ENCODE measurements at regions not wholly inside any gene's neighbourhood (a gene's known extent, or its start where the extent isn't known, plus 50 kb on each side); places are given as distances from the start of the nearest gene placed in this dataset.
A peak's percentile ranks its signal among the peaks of the same experiment; 100 is the strongest.

DNA sequence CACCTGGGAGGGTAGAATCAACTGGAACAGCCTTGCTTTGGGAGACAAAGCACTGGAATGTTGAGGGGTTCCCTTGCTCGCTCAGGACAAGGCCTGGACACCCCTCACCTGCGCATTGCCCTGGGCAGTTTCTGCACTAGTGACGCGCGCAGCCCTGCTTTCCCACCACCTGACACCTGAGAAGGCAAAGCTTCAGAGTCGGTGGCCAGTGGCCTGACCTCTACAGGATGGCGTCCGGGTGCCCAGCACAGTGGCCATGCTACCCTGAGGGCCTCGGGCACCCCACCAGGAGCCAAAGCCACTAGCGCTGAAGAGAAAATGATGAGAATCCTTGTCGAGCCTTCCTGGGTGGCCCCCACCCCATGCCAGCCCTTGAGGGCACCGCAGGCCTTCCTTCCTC lies 161.3 kb downstream of the OLFM1 start:
- H3K9me3 ChIP-seq (ENCODE audit: control insufficient read depth, low read length) = no peaks in the 10 kb centered on the region
- H3K36me3 ChIP-seq (ENCODE audit: control insufficient read depth, insufficient read depth, low read length) = no peaks in the 10 kb centered on the region
- H3K4me3 ChIP-seq (ENCODE audit: extremely low read depth, insufficient read depth, low read length, poor library complexity, severe bottlenecking) = no peak overlapping the region
- H3K27ac ChIP-seq (ENCODE audit: low read depth, low read length, severe bottlenecking) = no peak overlapping the region
- WGBS, 2 experiments (ENCODE audit: insufficient coverage in 2 of 2) = 93 to 99% methylated on average over 7 to 12 of the region's 12 CpGs
- peaks cover 13% of the 10 kb centered on the region for H3K4me1 ChIP-seq (ENCODE audit: control insufficient read depth, insufficient read depth, low read length, poor library complexity, severe bottlenecking)

- no peak overlapping the region for H3K4me3 ChIP-seq (ENCODE audit: extremely low read depth, insufficient read depth, low read length, poor library complexity, severe bottlenecking)
- H3K9me3 ChIP-seq (ENCODE audit: control insufficient read depth, low read length) = no peaks in the 10 kb centered on the region
- H3K4me1 ChIP-seq (ENCODE audit: control insufficient read depth, insufficient read depth, low read length, poor library complexity, severe bottlenecking) = peaks cover 13% of the 10 kb centered on the region
- H3K27ac ChIP-seq (ENCODE audit: low read depth, low read length, severe bottlenecking) = no peak overlapping the region
- no peaks in the 10 kb centered on the region for H3K36me3 ChIP-seq (ENCODE audit: control insufficient read depth, insufficient read depth, low read length)
- 87 to 91% methylated on average over 7 to 9 of the region's 9 CpGs for WGBS, 2 experiments (ENCODE audit: insufficient coverage in 2 of 2)
Measured at GRCh38 chr9:135249191-135249590, 161.7 kb downstream of the OLFM1 start.

GRCh38 chr9:135249711-135250110 lies 162.2 kb downstream of the OLFM1 start:
- Histone ChIP-seq H3K4me3 (ENCODE audit: extremely low read depth, insufficient read depth, low read length, poor library complexity, severe bottlenecking) (no peak overlapping the region), H3K36me3 (ENCODE audit: control insufficient read depth, insufficient read depth, low read length) (no peaks in the 10 kb centered on the region), H3K27ac (ENCODE audit: low read depth, low read length, severe bottlenecking) (no peak overlapping the region), H3K9me3 (ENCODE audit: control insufficient read depth, low read length) (no peaks in the 10 kb centered on the region), H3K4me1 (ENCODE audit: control insufficient read depth, insufficient read depth, low read length, poor library complexity, severe bottlenecking) (peaks cover 13% of the 10 kb centered on the region)
- 86 to 98% methylated on average over 4 to 7 of the region's 8 CpGs for WGBS, 2 experiments (ENCODE audit: insufficient coverage in 2 of 2)

GRCh38 chr9:135251331-135251761 lies 163.9 kb downstream of the OLFM1 start:
- Histone ChIP-seq H3K36me3 (ENCODE audit: control insufficient read depth, insufficient read depth, low read length) (no peaks in the 10 kb centered on the region), H3K4me3 (ENCODE audit: extremely low read depth, insufficient read depth, low read length, poor library complexity, severe bottlenecking) (no peak overlapping the region), H3K9me3 (ENCODE audit: control insufficient read depth, low read length) (no peaks in the 10 kb centered on the region), H3K27ac (ENCODE audit: low read depth, low read length, severe bottlenecking) (no peak overlapping the region), H3K4me1 (ENCODE audit: control insufficient read depth, insufficient read depth, low read length, poor library complexity, severe bottlenecking) (peaks cover 13% of the 10 kb centered on the region)
- 80 to 92% methylated on average over 6 of the region's 6 CpGs for WGBS, 2 experiments (ENCODE audit: insufficient coverage in 2 of 2)

- WGBS, 2 experiments (ENCODE audit: insufficient coverage in 2 of 2) = 94 to 95% methylated on average over 28 to 30 of the region's 30 CpGs
- Histone ChIP-seq H3K9me3 (ENCODE audit: control insufficient read depth, low read length) (no peaks in the 10 kb centered on the region), H3K27ac (ENCODE audit: low read depth, low read length, severe bottlenecking) (no peak overlapping the region), H3K4me3 (ENCODE audit: extremely low read depth, insufficient read depth, low read length, poor library complexity, severe bottlenecking) (no peak overlapping the region), H3K4me1 (ENCODE audit: control insufficient read depth, insufficient read depth, low read length, poor library complexity, severe bottlenecking) (peaks cover 13% of the 10 kb centered on the region), H3K36me3 (ENCODE audit: control insufficient read depth, insufficient read depth, low read length) (no peaks in the 10 kb centered on the region)
Measured at GRCh38 chr9:135251996-135252760, 164.7 kb downstream of the OLFM1 start.

DNA sequence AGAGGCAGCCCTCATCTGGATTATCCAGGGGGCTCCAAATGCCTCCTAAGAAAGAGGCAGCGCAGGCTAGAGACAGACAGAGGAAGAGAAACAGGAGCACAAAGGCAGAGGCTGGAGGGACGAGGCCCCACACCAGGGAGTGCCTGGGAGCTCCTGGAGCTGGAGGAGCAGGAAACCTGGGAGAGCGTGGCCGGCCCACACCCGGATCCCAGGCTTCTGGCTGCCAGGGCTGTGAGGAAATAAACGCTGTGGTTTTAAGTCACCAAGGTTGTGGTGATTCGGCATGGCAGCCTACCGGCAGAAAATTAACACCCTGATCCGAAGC lies 165.5 kb downstream of the OLFM1 start:
- peaks cover 13% of the 10 kb centered on the region for H3K4me1 ChIP-seq (ENCODE audit: control insufficient read depth, insufficient read depth, low read length, poor library complexity, severe bottlenecking)
- peak overlapping the region; percentile 57 for H3K27ac ChIP-seq (ENCODE audit: low read depth, low read length, severe bottlenecking)

DNA sequence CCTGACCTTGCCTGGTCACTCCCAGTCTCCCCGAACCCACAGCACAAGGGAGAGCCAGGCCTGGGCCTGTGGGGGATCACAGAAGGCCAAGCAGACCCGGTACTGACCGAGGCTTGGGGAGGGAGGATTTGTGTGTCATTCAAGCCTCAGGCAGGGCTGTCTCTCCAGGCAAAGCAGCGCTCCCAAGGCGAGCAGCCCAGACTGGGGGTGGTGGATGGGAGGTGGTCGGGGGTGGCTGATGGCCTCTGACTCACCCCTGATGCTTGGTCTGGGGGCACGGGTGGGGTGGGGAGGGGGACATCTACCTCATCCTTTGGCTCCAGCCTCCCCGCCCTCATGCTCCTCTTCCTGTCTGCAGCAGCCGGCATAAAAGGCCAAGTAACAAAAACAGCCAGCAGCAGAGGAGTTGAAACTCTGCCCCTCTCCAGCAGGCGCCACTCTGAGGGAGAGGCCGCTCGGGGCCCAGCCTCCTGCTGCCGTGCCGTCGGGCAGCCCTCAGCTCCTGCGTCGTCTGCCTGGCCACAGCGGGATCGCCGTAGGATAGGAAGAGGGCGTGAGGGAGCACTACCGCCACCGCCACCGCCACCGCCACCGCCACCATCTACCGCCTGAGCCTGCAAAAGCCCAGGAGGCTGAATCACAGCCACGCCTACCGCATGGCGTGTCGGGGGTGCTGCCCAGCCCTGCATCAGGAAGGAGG lies 166.0 kb downstream of the OLFM1 start:
- WGBS, 2 experiments (ENCODE audit: insufficient coverage in 2 of 2) = 23 to 28% methylated on average over 13 to 23 of the region's 31 CpGs
- H3K4me3 ChIP-seq (ENCODE audit: extremely low read depth, insufficient read depth, low read length, poor library complexity, severe bottlenecking) = no peak overlapping the region
- peak overlapping the region; percentile 57 for H3K27ac ChIP-seq (ENCODE audit: low read depth, low read length, severe bottlenecking)
- H3K4me1 ChIP-seq (ENCODE audit: control insufficient read depth, insufficient read depth, low read length, poor library complexity, severe bottlenecking) = peaks cover 13% of the 10 kb centered on the region
- no peaks in the 10 kb centered on the region for H3K36me3 ChIP-seq (ENCODE audit: control insufficient read depth, insufficient read depth, low read length)
- H3K9me3 ChIP-seq (ENCODE audit: control insufficient read depth, low read length) = no peaks in the 10 kb centered on the region

More for the DNA sequence above, 165.5 kb downstream of the OLFM1 start:
- no peak overlapping the region for H3K4me3 ChIP-seq (ENCODE audit: extremely low read depth, insufficient read depth, low read length, poor library complexity, severe bottlenecking)
- H3K9me3 ChIP-seq (ENCODE audit: control insufficient read depth, low read length) = no peaks in the 10 kb centered on the region
- 68 to 70% methylated on average over 6 to 9 of the region's 9 CpGs for WGBS, 2 experiments (ENCODE audit: insufficient coverage in 2 of 2)
- H3K36me3 ChIP-seq (ENCODE audit: control insufficient read depth, insufficient read depth, low read length) = no peaks in the 10 kb centered on the region

GRCh38 chr9:135254176-135255032 lies 166.9 kb downstream of the OLFM1 start:
- Histone ChIP-seq H3K27ac (ENCODE audit: low read depth, low read length, severe bottlenecking) (no peak overlapping the region), H3K4me3 (ENCODE audit: extremely low read depth, insufficient read depth, low read length, poor library complexity, severe bottlenecking) (no peak overlapping the region)
- WGBS, 2 experiments (ENCODE audit: insufficient coverage in 2 of 2) = 92 to 93% methylated on average over 23 of the region's 25 CpGs

GRCh38 chr9:135255033-135255840 lies 167.8 kb downstream of the OLFM1 start:
- H3K4me3 ChIP-seq (ENCODE audit: extremely low read depth, insufficient read depth, low read length, poor library complexity, severe bottlenecking) = no peak overlapping the region
- no peaks in the 10 kb centered on the region for H3K36me3 ChIP-seq (ENCODE audit: control insufficient read depth, insufficient read depth, low read length)
- WGBS, 2 experiments (ENCODE audit: insufficient coverage in 2 of 2) = 67 to 79% methylated on average over 20 of the region's 23 CpGs
- H3K4me1 ChIP-seq (ENCODE audit: control insufficient read depth, insufficient read depth, low read length, poor library complexity, severe bottlenecking) = peaks cover 13% of the 10 kb centered on the region
- no peak overlapping the region for H3K27ac ChIP-seq (ENCODE audit: low read depth, low read length, severe bottlenecking)
- H3K9me3 ChIP-seq (ENCODE audit: control insufficient read depth, low read length) = no peaks in the 10 kb centered on the region

More at GRCh38 chr9:135254176-135255032, 166.9 kb downstream of the OLFM1 start:
- Histone ChIP-seq H3K4me1 (ENCODE audit: control insufficient read depth, insufficient read depth, low read length, poor library complexity, severe bottlenecking) (peaks cover 13% of the 10 kb centered on the region), H3K9me3 (ENCODE audit: control insufficient read depth, low read length) (no peaks in the 10 kb centered on the region), H3K36me3 (ENCODE audit: control insufficient read depth, insufficient read depth, low read length) (no peaks in the 10 kb centered on the region)
